Keratinocyte (primary cell): ENCODE measurements at regions not wholly inside any gene's neighbourhood (a gene's known extent, or its start where the extent isn't known, plus 50 kb on each side); places are given as distances from the start of the nearest gene placed in this dataset.

Experiments used
- CTCF ChIP-seq, 3 experiments: IDR thresholded peaks in 1 of 3; conservative IDR thresholded peaks in 1 of 3; optimal IDR thresholded peaks in 1 of 3; 2 replicates in 2 of 3; 3 replicates in 1 of 3; pipeline versions ENCODE3 to v1.5.1; 2011; ENCODE audit warnings: low read length in 3 of 3, mild to moderate bottlenecking in 3 of 3, moderate library complexity in 2 of 3, control low read depth in 1 of 3, inconsistent platforms in 1 of 3; ENCODE audit not compliant: insufficient read depth in 2 of 3; ENCODE audit errors: extremely low read depth in 1 of 3
- EZH2 ChIP-seq: IDR thresholded peaks from one replicate; pipeline ENCODE4 v1.6.1; 2012; ENCODE audit warnings: inconsistent platforms, mild to moderate bottlenecking, low read length, moderate library complexity

GRCh38 chr2:35963357-35963756 lies 392.2 kb upstream of the CRIM1 start:
- TF ChIP-seq EZH2 (no peak), CTCF (optimal IDR thresholded peaks at IDR 0.05 in 1 of 3, IDR thresholded peaks at IDR 0.05 in 1 of 3, conservative IDR thresholded peaks at IDR 0.05 in 1 of 3; ENCODE audit: extremely low read depth in 1 of 3, insufficient read depth in 2 of 3, low read length in 3 of 3) (no peak)
